ENCODE measurements at regions not wholly inside any gene's neighbourhood (a gene's known extent, or its start where the extent isn't known, plus 50 kb on each side); places are given as distances from the start of the nearest gene placed in this dataset.

GRCh38 chr18:73774811-73775509, 372.7 kb downstream of the FBXO15 start:
- H3K4me3 Mint-ChIP-seq: no peak overlapping the region
- H3K27me3 Mint-ChIP-seq (ENCODE audit: insufficient read depth): no peaks in the 10 kb centered on the region
- TF ChIP-seq, protein P1, sequence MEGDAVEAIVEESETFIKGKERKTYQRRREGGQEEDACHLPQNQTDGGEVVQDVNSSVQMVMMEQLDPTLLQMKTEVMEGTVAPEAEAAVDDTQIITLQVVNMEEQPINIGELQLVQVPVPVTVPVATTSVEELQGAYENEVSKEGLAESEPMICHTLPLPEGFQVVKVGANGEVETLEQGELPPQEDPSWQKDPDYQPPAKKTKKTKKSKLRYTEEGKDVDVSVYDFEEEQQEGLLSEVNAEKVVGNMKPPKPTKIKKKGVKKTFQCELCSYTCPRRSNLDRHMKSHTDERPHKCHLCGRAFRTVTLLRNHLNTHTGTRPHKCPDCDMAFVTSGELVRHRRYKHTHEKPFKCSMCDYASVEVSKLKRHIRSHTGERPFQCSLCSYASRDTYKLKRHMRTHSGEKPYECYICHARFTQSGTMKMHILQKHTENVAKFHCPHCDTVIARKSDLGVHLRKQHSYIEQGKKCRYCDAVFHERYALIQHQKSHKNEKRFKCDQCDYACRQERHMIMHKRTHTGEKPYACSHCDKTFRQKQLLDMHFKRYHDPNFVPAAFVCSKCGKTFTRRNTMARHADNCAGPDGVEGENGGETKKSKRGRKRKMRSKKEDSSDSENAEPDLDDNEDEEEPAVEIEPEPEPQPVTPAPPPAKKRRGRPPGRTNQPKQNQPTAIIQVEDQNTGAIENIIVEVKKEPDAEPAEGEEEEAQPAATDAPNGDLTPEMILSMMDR (conservative IDR thresholded peaks at IDR 0.05): peak; percentile 48
- peak; percentile 71 for DNase-seq
- 88 to 92% methylated on average over 9 to 17 of the region's 17 CpGs for WGBS, 2 experiments (ENCODE audit: insufficient coverage in 1 of 2, insufficient read length in 1 of 2)
- H3K4me3 ChIP-seq (ENCODE audit: low read length): no peak overlapping the region
- no peaks in the 10 kb centered on the region for H3K4me1 ChIP-seq (ENCODE audit: control insufficient read depth, insufficient read depth, low read length)
- H3K27ac ChIP-seq (ENCODE audit: low read depth, low read length): no peak overlapping the region
- H3K9me3 Mint-ChIP-seq: no peaks in the 10 kb centered on the region
- H3K27me3 ChIP-seq (ENCODE audit: control insufficient read depth, insufficient read depth, low read length, poor library complexity, severe bottlenecking): no peaks in the 10 kb centered on the region
- H3K4me1 Mint-ChIP-seq: no peaks in the 10 kb centered on the region
- no peak overlapping the region for H3K27ac Mint-ChIP-seq
- no peaks in the 10 kb centered on the region for H3K36me3 ChIP-seq (ENCODE audit: control insufficient read depth, insufficient read depth, low read length)
- H3K9me3 ChIP-seq (ENCODE audit: control insufficient read depth, low read length): no peaks in the 10 kb centered on the region
- H3K36me3 Mint-ChIP-seq (ENCODE audit: low read depth): no peaks in the 10 kb centered on the region
- H3K9ac ChIP-seq (ENCODE audit: extremely low read depth, low read length, poor library complexity, severe bottlenecking): no peak overlapping the region

DNA sequence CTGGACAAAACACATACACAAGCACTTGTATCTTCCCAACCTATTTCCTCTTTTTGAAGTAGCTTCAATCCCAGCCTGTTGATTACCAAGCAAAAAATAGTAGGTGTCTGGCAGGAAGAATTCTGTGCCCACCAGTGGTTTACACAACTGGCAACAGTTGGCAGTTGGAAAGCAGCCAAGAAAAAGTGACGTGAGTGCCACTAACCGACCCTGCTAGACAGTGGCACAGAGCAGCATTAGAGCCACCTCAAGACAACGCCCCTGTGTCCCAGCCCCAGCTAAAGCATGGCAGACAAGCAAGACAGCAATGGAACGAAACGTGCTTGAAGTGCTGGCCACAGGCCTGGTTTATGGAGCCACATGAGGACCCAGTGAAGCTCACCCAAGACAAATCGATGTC, 379.6 kb downstream of the FBXO15 start:
- Histone ChIP-seq H3K4me1 (ENCODE audit: control insufficient read depth, insufficient read depth, low read length) (no peaks in the 10 kb centered on the region), H3K4me3 (ENCODE audit: low read length) (no peak overlapping the region), H3K9me3 (ENCODE audit: control insufficient read depth, low read length) (no peaks in the 10 kb centered on the region), H3K27me3 (ENCODE audit: control insufficient read depth, insufficient read depth, low read length, poor library complexity, severe bottlenecking) (no peaks in the 10 kb centered on the region), H3K27ac (ENCODE audit: low read depth, low read length) (no peak overlapping the region), H3K36me3 (ENCODE audit: control insufficient read depth, insufficient read depth, low read length) (no peaks in the 10 kb centered on the region), H3K9ac (ENCODE audit: extremely low read depth, low read length, poor library complexity, severe bottlenecking) (no peak overlapping the region)
- Mint-ChIP-seq H3K4me1 (no peaks in the 10 kb centered on the region), H3K4me3 (no peak overlapping the region), H3K27ac (no peak overlapping the region), H3K36me3 (ENCODE audit: low read depth) (no peaks in the 10 kb centered on the region), H3K9me3 (no peaks in the 10 kb centered on the region), H3K27me3 (ENCODE audit: insufficient read depth) (no peaks in the 10 kb centered on the region)
- TF ChIP-seq, protein P1 (conservative IDR thresholded peaks at IDR 0.05): no peak
- DNase-seq: no peak
- 90 to 91% methylated on average over 6 of the region's 6 CpGs for WGBS, 2 experiments (ENCODE audit: insufficient coverage in 1 of 2, insufficient read length in 1 of 2)

GRCh38 chr18:73766910-73767515, 380.6 kb downstream of the FBXO15 start:
- no peaks in the 10 kb centered on the region for H3K36me3 ChIP-seq (ENCODE audit: control insufficient read depth, insufficient read depth, low read length)
- Mint-ChIP-seq H3K27me3 (ENCODE audit: insufficient read depth) (no peaks in the 10 kb centered on the region), H3K36me3 (ENCODE audit: low read depth) (no peaks in the 10 kb centered on the region), H3K4me1 (no peaks in the 10 kb centered on the region), H3K9me3 (no peaks in the 10 kb centered on the region), H3K4me3 (no peak overlapping the region), H3K27ac (no peak overlapping the region)
- WGBS, 2 experiments (ENCODE audit: insufficient coverage in 1 of 2, insufficient read length in 1 of 2): 85 to 94% methylated on average over 6 to 8 of the region's 8 CpGs
- TF ChIP-seq, protein P1 (conservative IDR thresholded peaks at IDR 0.05): no peak
- no peak overlapping the region for H3K9ac ChIP-seq (ENCODE audit: extremely low read depth, low read length, poor library complexity, severe bottlenecking)
- H3K4me1 ChIP-seq (ENCODE audit: control insufficient read depth, insufficient read depth, low read length): no peaks in the 10 kb centered on the region
- no peak overlapping the region for H3K27ac ChIP-seq (ENCODE audit: low read depth, low read length)
- no peak for DNase-seq
- no peaks in the 10 kb centered on the region for H3K27me3 ChIP-seq (ENCODE audit: control insufficient read depth, insufficient read depth, low read length, poor library complexity, severe bottlenecking)
- no peaks in the 10 kb centered on the region for H3K9me3 ChIP-seq (ENCODE audit: control insufficient read depth, low read length)
- H3K4me3 ChIP-seq (ENCODE audit: low read length): no peak overlapping the region
